Breast epithelium (tissue), 4 donors: ENCODE measurements at regions not wholly inside any gene's neighbourhood (a gene's known extent, or its start where the extent isn't known, plus 50 kb on each side); places are given as distances from the start of the nearest gene placed in this dataset.

Experiments used
- DNase-seq, 2 donors: peaks; one replicate each; pipeline ENCODE4 v3.0.0-alpha.2; 2019; ENCODE audit warnings: low spot score in 2 of 2
- H3K27ac ChIP-seq, 2 donors: fragments of 200-600 bp; sonication (generic) in 1 of 2; one replicate each; pipeline ENCODE4 v1.5.1; 2016 to 2019; ENCODE audit warnings: mild to moderate bottlenecking in 1 of 2
- H3K27me3 ChIP-seq, 2 donors: fragments of 200-600 bp; sonication (generic) in 1 of 2; one replicate each; pipeline versions ENCODE4 v1.5.1 to v1.6.0; 2017 to 2019; ENCODE audit warnings: control low read depth in 1 of 2, mild to moderate bottlenecking in 1 of 2
- H3K36me3 ChIP-seq: fragments of 200-600 bp; one replicate; pipeline ENCODE4 v1.5.1; 2019
- H3K4me1 ChIP-seq, 2 donors: fragments of 200-600 bp; sonication (generic); one replicate each; pipeline ENCODE4 v1.5.1; 2016 to 2019; ENCODE audit warnings: control low read depth in 1 of 2
- H3K4me3 ChIP-seq, 3 donors: fragments of 200-600 bp; sonication (generic); 1 replicate in 2 of 3; 2 replicates in 1 of 3; pipeline ENCODE4 v1.5.1; 2016 to 2019; ENCODE audit warnings: mild to moderate bottlenecking in 3 of 3, moderate library complexity in 2 of 3
- H3K9me3 ChIP-seq, 2 donors: fragments of 200-600 bp; sonication (generic) in 1 of 2; one replicate each; pipeline ENCODE4 v1.5.1; 2016 to 2019; ENCODE audit warnings: control low read depth in 1 of 2
- POLR2A ChIP-seq: fragments of 450-650 bp; IDR thresholded peaks from one replicate; pipeline ENCODE4 v1.6.1; 2016; ENCODE audit warnings: antibody characterized with exemption, mild to moderate bottlenecking, moderate library complexity
- POLR2AphosphoS5 ChIP-seq, 3 donors: sonication (generic); formaldehyde crosslinking; IDR thresholded peaks; one replicate each; pipeline ENCODE4 v1.6.1; 2017; ENCODE audit warnings: antibody characterized with exemption in 3 of 3
- intact Hi-C: fragments of 100-400 bp; cut with DNase I; formaldehyde crosslinking; loops from one replicate; pipeline ENCODE4 v1.15.1; 2023; ENCODE audit warnings: low total_unique reads
- TF ChIP-seq, protein P1 (sequence below), 3 donors: fragments of 450-650 bp; IDR thresholded peaks; one replicate each; pipeline ENCODE4 v1.5.1; 2016 to 2017; ENCODE audit warnings: antibody characterized with exemption in 3 of 3, mild to moderate bottlenecking in 3 of 3, moderate library complexity in 3 of 3

- intact Hi-C loops, result no loop called here
- Histone ChIP-seq H3K36me3 (no peaks in the 10 kb centered on the region), H3K4me1 (no peaks in the 10 kb centered on the region), H3K9me3 (no peaks in the 10 kb centered on the region), H3K4me3 (no peak overlapping the region), H3K27ac (no peak overlapping the region), H3K27me3 (no peaks in the 10 kb centered on the region)
- no peak for DNase-seq
- TF ChIP-seq POLR2AphosphoS5 (IDR thresholded peaks at IDR 0.05) (no peak), POLR2A (no peak)
- TF ChIP-seq, protein P1, sequence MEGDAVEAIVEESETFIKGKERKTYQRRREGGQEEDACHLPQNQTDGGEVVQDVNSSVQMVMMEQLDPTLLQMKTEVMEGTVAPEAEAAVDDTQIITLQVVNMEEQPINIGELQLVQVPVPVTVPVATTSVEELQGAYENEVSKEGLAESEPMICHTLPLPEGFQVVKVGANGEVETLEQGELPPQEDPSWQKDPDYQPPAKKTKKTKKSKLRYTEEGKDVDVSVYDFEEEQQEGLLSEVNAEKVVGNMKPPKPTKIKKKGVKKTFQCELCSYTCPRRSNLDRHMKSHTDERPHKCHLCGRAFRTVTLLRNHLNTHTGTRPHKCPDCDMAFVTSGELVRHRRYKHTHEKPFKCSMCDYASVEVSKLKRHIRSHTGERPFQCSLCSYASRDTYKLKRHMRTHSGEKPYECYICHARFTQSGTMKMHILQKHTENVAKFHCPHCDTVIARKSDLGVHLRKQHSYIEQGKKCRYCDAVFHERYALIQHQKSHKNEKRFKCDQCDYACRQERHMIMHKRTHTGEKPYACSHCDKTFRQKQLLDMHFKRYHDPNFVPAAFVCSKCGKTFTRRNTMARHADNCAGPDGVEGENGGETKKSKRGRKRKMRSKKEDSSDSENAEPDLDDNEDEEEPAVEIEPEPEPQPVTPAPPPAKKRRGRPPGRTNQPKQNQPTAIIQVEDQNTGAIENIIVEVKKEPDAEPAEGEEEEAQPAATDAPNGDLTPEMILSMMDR (IDR thresholded peaks at IDR 0.05), result no peak
Measured at GRCh38 chr3:102810937-102811336, 376.1 kb downstream of the ZPLD1 start.

DNA sequence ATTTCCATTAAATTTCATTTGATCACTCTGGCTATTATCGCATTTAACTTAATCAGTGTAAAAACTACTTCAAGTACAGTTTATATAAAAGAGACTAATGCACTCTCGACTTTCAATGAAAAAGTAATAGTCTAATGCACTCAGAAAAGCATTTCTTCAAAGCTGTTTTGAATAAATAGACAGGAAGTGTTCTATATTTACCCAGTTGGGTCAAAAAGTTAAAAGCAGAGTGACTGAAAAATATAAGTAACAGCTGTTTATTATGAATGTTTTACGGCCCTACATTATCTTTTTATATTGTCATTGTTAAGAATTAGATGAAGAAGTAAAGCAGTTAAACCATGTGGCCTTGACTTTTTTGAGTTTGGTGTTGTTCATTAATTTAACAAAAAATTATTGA, 391.8 kb downstream of the ZPLD1 start:
- no peaks in the 10 kb centered on the region for H3K4me1 ChIP-seq
- TF ChIP-seq POLR2A, result no peak
- no peaks in the 10 kb centered on the region for H3K36me3 ChIP-seq
- H3K4me3 ChIP-seq, result no peak overlapping the region
- DNase-seq, result no peak
- intact Hi-C loops, result no loop called here
- no peaks in the 10 kb centered on the region for H3K9me3 ChIP-seq
- H3K27ac ChIP-seq, result no peak overlapping the region
- H3K27me3 ChIP-seq, result no peaks in the 10 kb centered on the region

GRCh38 chr3:102827386-102827785, 392.6 kb downstream of the ZPLD1 start:
- DNase-seq, result no peak
- Histone ChIP-seq H3K27me3 (no peaks in the 10 kb centered on the region), H3K4me1 (no peaks in the 10 kb centered on the region), H3K27ac (no peak overlapping the region), H3K36me3 (no peaks in the 10 kb centered on the region), H3K9me3 (no peaks in the 10 kb centered on the region), H3K4me3 (no peak overlapping the region)
- intact Hi-C loops, result no loop called here
- TF ChIP-seq, protein P1 (IDR thresholded peaks at IDR 0.05), result no peak
- no peak for TF ChIP-seq POLR2AphosphoS5 (IDR thresholded peaks at IDR 0.05)
- TF ChIP-seq POLR2A, result no peak

DNA sequence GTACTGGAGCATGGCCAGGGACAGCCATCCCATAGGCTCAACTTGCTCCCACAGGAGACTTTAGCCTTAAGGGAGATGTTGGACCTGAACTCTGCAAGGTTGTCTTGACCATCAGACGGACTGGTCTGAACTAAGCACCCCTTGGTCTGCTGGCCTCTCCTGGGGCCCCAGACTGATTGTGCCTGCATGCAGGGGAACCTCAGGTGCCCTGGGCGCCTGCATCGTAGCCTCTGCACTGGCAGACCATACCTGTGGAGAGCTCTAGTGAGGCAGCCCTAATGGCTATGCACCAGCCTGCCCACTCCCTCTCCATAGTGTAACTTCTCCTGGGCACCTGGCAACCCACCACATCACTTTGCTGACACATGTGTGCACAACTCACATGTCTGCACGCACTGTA, 395.6 kb downstream of the ZPLD1 start:
- no peaks in the 10 kb centered on the region for H3K4me1 ChIP-seq
- TF ChIP-seq, protein P1 (IDR thresholded peaks at IDR 0.05), result no peak
- no peak for TF ChIP-seq POLR2A
- no peak for TF ChIP-seq POLR2AphosphoS5 (IDR thresholded peaks at IDR 0.05)
- H3K27me3 ChIP-seq, result no peaks in the 10 kb centered on the region
- H3K4me3 ChIP-seq, result no peak overlapping the region
- no peak overlapping the region for H3K27ac ChIP-seq
- intact Hi-C loops, result no loop called here
- no peak for DNase-seq
- H3K36me3 ChIP-seq, result no peaks in the 10 kb centered on the region
- H3K9me3 ChIP-seq, result no peaks in the 10 kb centered on the region

GRCh38 chr3:102841866-102842265, 407.1 kb downstream of the ZPLD1 start:
- Histone ChIP-seq H3K27ac (no peak overlapping the region), H3K36me3 (no peaks in the 10 kb centered on the region), H3K4me3 (no peak overlapping the region), H3K27me3 (no peaks in the 10 kb centered on the region), H3K9me3 (peaks cover 0 to 3% of the 10 kb centered on the region in 2 donors), H3K4me1 (no peaks in the 10 kb centered on the region)
- TF ChIP-seq POLR2AphosphoS5 (IDR thresholded peaks at IDR 0.05), result no peak
- TF ChIP-seq, protein P1 (IDR thresholded peaks at IDR 0.05), result no peak
- TF ChIP-seq POLR2A, result no peak
- DNase-seq, result no peak
- intact Hi-C loops, result no loop called here

GRCh38 chr3:102866845-102867244, 432.0 kb downstream of the ZPLD1 start:
- TF ChIP-seq, protein P1 (IDR thresholded peaks at IDR 0.05), result no peak
- TF ChIP-seq POLR2AphosphoS5 (IDR thresholded peaks at IDR 0.05) (no peak), POLR2A (no peak)
- no peak for DNase-seq
- no peak overlapping the region for H3K4me3 ChIP-seq
- no peaks in the 10 kb centered on the region for H3K9me3 ChIP-seq
- no peaks in the 10 kb centered on the region for H3K27me3 ChIP-seq
- no peaks in the 10 kb centered on the region for H3K4me1 ChIP-seq
- no peaks in the 10 kb centered on the region for H3K36me3 ChIP-seq
- H3K27ac ChIP-seq, result no peak overlapping the region
- intact Hi-C loops, result no loop called here
